GM21717 (cell line): ENCODE measurements at regions not wholly inside any gene's neighbourhood (a gene's known extent, or its start where the extent isn't known, plus 50 kb on each side); places are given as distances from the start of the nearest gene placed in this dataset.
A peak's percentile ranks its signal among the peaks of the same experiment; 100 is the strongest.
"Not testable (repeated sequence)": the region's sequence is repeated elsewhere in the genome, so short reads cannot be mapped to it uniquely, and the experiment has no call there.

Experiments
- ATAC-seq: cut with Tn5 transposase; IDR thresholded peaks from one replicate; pipeline ENCODE4 v1.9.1; 2021; ENCODE audit warnings: mild to moderate bottlenecking, moderate library complexity; ENCODE audit not compliant: unreplicated experiment

GRCh38 chr15:22134941-22135566 lies 54.7 kb downstream of the OR4M2 start:
- ATAC-seq, result not testable (repeated sequence)

GRCh38 chr15:22137572-22137971 lies 57.2 kb downstream of the OR4M2 start:
- not testable (repeated sequence) for ATAC-seq

DNA sequence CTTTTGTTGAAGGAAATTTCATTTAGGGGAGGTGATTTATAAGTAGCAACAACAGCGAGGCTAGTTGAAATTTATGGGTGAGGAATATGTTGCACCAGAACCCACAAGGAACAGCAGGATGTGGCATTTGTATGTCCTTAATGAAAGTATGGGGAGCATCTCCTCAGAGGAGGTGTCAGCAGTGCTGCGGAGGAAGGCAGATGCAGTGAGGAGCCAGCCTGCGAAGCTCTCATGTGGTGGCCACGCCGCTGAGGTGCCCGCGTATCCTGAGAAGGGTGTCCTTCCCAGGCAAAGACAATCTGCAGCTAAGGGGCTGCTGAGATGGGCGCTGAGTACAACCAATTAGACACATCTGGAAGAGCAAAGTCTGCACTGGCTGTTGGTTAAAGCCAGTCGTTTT lies 60.8 kb downstream of the OR4M2 start:
- not testable (repeated sequence) for ATAC-seq

DNA sequence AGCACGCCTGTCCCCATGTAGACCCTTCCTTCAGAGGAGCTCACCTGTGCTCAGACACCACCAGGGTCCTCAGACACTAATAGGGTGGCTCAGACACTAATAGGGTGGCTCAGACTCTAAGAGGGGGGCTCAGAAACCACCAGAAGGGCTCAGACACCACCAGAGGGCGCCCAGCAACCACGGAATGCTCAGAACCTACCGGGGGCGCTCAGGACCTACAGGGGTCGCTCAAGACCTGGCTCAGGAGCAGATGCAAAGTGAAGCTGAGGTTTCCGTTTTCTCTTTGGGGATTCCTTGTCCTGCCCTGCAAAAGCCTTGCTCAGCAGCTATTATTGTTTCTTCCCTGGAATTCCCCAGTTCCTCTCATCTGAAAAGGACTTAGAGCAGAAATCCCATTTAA lies 67.8 kb downstream of the OR4M2 start:
- ATAC-seq, result peak; percentile 96

DNA sequence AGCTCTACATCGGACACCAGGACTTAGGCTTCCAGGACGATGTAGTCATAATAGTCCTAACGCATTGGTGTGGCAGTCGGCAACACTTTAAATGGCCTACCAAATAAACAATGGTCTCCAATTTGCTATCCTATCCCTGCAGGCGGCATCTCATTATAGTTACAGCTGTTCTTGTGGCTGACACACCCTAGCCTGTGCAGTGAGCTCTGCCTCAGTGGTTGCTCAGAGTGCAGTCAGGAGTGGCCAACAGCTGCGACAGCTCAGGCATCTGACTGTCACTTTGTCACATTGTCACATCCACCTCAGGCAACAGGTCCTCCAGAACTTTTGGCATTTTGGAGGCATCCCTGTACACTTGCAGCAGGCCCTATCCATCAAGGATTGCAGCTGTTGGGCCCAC lies 77.9 kb downstream of the OR4M2 start:
- ATAC-seq, result not testable (repeated sequence)

- ATAC-seq, result peak; percentile 32
Measured at GRCh38 chr15:22160283-22160682, 80.0 kb downstream of the OR4M2 start.

DNA sequence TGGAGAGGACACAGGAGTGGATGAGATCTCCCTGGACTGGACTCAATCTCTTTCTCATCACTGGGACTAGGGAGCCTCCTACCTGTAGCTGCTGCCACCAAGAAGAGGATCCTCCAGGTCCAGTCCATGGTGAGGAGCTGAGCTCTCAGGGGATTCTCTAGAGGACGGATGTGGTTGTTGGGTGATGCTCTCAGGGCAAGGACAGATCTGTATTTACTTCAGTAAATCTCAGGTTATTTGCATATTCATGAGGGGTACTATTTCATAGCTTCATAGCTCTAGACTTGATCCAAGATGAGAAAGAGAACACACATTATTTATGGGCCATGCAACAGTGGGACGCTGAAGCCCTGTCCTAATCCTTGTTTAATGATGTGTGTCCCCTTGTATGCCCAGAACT lies 80.4 kb downstream of the OR4M2 start:
- ATAC-seq, result peak; percentile 72

DNA sequence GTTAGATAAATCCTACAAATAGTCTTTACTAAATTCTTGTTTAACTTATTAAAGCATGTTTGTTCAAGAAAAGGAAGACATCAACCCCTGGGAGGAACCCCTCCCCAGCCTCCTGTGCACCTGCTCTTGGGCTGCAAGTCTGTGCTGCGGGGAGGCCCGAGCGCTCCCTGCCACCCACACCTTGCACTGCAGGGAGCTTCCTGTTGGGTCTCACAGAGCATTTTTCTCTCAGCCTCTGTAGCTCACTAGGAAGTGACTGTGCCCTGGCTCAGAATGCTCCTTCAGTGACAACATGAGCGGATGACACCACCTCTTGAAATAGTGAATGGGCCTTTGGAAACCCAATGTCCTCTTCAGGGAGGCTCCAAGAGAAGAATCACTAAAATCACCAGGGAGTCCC lies 81.1 kb downstream of the OR4M2 start:
- ATAC-seq, result peak; percentile 80

DNA sequence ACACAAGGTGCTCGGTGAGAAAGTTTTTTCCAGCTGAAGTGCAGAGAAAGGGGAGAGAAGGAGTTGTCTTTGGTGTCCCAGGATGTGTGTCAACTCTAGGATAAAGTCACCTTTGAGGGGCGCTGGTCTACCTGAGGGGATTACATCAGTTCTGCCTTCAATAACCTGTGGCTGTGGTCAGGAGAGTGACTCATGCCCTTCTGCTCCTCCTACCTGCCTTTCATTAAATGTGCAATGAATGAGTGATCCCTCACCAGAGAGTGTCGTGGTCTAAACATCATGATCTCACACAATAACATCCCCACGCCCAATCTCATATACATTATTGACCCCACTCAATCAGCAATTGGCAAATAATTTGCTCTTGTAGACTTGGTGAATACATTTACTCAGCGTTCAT lies 83.4 kb downstream of the OR4M2 start:
- ATAC-seq, result not testable (repeated sequence)

- not testable (repeated sequence) for ATAC-seq
Measured at GRCh38 chr15:22167521-22167920, 87.2 kb downstream of the OR4M2 start.

DNA sequence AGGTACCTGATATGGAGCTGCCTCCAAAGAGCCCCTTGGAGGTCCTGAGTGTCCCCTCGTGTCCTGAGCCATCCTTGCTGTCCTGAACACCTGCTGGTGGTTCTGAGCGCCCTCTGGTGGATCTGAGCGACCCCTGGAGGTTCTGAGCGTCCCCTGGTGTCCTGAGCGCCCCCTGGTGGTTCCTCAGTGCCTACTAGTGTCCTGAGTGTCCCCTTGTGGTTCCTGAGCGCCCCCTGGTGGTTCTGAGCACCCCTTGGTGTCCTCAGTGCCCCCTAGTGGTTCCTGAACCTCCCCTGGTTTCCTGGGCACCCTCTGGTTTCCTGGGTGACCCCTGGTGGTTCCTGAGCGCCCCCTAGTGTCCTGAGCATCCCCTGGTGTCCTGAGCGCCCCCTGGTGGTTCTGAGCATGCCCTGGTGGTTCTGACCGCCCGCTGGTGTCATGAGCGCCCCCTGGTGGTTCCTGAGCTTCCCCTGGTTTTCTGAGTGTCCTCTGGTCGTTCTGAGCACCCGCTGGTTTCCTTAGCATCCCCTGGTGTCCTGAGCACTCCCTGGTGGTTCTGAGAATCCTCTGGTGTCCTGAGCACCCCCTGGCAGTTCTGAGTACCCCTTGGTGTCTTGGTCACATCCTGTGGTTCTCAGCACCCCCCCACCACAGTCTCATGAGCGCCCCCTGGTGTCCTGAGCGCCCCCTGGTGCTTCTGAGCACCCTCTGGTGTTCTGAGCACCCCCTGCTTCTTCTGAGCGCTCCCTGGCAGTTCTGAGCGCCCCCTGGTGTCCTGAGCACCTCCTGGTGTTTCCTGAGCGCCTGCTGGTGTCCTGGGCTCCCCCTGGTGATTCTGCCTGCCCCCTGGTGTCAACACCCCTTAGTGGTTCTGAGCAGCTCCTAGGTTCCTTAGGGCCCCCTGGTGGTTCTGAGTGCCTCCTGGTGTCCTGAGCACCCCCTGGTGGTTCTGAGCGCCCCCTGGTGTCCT lies 93.0 kb downstream of the OR4M2 start:
- peak; percentile 67 for ATAC-seq

DNA sequence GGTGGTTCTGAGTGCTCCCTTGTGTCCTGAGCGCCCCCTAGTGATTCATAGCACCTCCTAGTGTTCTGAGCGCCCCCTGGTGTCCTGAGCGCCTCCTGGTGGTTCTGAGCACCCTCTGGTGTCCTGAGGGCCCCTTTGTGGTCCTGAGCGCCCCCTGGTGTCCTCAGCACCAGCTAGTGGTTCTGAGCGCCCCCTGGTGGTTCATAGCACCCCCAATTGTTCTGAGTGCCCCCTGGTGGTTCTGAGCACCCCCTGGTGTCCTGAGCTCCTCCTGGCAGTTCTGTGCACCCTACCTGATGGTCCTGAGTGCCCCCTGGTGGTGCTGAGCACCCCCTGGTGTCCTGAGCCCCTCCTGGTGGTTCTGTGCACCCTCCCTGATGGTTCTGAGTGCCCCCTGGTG lies 93.8 kb downstream of the OR4M2 start:
- peak; percentile 68 for ATAC-seq

GRCh38 chr15:22177965-22178364 lies 97.6 kb downstream of the OR4M2 start:
- ATAC-seq, result not testable (repeated sequence)

DNA sequence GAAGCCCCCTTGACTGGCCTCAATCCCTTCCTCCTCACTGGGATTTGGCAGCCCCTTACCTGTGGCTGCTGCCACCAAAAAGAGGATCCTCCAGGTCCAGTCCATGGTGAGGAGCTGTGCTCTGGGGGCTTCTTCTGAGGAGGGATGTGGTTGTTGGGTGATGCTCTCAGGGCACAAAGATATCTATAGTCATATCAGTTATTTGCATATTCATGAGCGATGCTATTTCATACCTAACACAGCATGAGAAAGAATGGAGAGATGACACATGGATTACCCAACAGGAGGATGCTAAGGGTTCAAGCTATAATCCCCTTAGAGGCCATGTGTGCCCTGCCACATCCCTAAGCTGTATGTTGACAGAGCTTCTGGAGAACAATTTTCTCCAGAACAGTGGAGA lies 98.1 kb downstream of the OR4M2 start:
- ATAC-seq, result not testable (repeated sequence)

DNA sequence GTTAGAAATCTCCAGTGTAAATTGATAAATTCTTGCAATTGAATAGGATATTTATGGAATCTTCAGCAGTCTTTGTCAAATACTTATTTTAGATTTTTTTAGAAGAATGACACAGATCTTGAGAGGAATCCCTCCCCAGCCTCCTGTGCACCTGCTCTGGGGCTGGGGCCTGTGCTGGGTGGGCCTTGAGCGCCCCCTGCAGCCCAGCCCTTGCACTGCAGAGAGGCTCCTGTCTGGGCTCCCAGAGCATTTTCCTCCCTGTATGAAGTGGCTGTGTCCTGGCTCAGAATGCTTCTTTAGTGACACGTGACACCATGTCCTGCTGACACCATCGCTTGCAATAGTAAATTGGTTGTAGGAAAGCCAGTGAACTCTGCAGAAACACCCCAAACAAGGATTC lies 98.7 kb downstream of the OR4M2 start:
- ATAC-seq, result not testable (repeated sequence)

DNA sequence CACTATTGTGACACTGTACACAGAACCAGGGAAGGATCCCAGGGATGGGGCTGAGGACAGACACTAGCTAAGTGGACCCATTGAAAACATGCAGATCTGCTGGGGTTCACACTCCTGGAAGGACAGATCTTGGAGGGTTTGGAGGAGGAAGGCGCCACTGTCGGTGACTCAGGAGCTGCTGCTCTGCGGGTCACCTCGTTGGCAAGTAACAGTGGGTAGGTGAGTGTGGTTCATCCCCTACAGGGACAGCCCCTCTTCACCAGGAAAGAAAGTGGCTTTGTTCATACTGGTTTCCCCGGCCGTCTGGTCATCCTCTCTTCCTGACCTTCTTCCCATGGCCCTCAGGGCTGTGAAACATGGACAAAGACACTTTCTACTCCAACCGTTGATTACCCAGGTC lies 100.3 kb downstream of the OR4M2 start:
- not testable (repeated sequence) for ATAC-seq

DNA sequence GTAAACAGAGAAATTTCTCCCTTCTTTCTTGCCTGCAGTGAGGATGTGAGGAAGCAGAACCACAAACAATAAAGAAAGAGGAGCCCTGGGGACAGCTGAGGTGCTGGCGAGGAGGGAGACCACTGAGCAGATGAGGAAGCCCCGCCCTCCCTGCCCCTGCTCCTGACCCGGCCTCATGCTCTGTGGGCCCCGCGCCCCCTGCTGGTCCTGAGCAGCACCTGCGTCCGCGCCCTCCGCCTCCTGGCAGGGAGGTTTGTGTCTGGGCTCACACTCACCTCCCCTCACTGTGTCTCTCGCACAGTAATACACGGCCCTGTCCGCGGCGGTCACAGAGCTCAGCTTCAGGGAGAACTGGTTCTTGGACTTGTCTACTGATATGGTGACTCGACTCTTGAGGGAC lies 104.4 kb downstream of the OR4M2 start:
- peak; percentile 65 for ATAC-seq

DNA sequence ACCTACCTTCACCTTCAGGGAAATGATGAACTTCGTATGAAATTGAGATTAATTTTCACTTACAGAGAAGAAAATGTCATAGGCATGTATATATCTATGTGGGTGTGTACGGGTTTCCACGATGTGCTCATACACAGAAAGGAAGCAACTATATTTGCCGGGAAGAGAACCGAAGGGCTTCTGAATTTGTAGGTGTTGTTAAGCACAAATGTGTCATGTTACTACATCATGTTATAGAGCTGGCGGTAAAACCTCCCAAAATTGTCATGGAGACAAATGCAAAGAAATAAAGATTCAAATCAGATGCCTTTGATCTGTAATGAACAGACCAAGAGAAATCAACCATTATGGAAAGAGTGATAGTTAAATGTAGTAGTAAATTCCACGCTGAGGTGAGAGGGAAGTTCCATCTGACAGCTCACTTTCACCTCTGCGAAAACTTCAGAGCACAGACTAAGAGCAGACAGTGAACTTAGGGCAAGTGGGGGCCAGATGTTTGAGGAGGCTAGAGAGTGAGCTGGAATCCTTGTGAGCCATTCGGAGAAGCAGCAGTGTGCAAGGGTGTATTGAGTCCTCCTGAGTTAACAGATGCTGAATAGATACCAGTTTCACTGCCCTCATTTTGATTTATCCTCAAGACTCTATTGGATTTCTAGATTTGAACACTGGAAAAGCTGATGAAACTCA lies 106.7 kb downstream of the OR4M2 start:
- ATAC-seq, result not testable (repeated sequence)

DNA sequence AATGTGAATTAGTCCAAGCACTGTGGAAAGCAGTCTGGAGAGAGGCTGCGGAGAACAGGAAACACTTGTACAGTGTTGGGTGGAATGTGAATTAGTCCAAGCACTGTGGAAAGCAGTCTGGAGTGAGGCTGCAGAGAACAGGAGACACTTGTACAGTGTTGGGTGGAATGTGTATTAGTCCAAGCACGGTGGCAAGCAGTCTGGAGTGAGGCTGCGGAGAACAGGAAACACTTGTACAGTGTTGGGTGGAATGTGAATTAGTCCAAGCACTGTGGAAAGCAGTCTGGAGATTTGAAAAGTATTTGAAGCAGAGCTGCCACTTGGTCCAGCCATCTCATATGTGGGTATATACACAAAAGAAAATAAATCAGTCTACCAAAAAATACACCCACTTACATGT lies 111.5 kb downstream of the OR4M2 start:
- ATAC-seq, result not testable (repeated sequence)

DNA sequence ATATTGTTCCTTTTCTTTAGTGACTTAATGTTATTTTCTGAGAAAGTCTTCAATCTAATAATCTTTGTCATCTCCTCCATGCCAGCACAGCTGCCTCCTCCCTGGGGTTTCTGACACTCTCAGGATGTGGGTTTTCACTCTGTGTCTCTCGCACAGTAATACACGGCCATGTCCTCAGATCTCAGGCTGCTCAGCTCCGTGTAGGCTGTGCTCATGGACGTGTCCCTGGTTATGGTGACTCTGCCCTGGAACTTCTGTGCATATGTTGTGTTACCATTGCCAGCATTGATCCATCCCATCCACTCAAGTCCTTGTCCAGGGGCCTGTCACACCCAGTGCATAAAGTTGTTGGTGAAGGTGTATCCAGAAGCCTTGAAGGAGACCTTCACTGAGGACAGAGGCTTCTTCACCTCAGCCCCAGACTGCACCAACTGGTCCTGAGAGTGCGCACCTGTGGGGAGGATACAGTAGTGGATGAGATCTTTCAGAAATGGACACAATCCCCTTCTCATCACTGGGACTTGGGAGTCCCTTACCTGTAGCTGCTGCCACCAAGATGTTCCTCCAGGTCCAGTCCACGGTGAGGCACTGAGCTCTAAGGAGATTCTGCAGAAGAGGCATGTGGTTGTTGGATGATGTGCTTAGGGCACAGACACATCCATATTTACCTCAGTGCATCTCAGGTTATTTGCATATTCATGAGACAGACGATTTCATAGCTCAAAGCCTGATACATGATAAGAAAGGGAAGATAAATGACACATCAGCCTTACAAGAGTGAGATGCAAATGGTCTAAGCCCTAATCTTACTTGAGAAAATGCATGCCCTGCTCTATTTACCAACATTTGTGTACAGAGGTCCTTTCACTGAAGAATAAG lies 114.7 kb downstream of the OR4M2 start:
- ATAC-seq, result not testable (repeated sequence)
